Astrocyte of the cerebellum (primary cell): ENCODE measurements at regions not wholly inside any gene's neighbourhood (a gene's known extent, or its start where the extent isn't known, plus 50 kb on each side); places are given as distances from the start of the nearest gene placed in this dataset.
"Not testable (repeated sequence)": the region's sequence is repeated elsewhere in the genome, so short reads cannot be mapped to it uniquely, and the experiment has no call there.

ENCODE experiments used
- DNase-seq: peaks from one replicate; pipeline ENCODE4 v3.0.0-alpha.2; 2011; ENCODE audit warnings: low read depth
- H3K4me3 ChIP-seq: 2 replicates; pipeline ENCODE4 v1.5.1; 2011; ENCODE audit warnings: mild to moderate bottlenecking, low read depth, low read length, moderate library complexity
- in situ Hi-C: cut with HindIII; loops from 2 replicates; pipeline ENCODE4 v1.10.0; 2017; ENCODE audit warnings: low sequenced_read_pairs
- TF ChIP-seq, protein P1 (sequence below): IDR thresholded peaks from 2 replicates; pipeline ENCODE4 v1.5.1; 2012; ENCODE audit warnings: low read length, low read depth, moderate library complexity, mild to moderate bottlenecking; ENCODE audit errors: missing control alignments

DNA sequence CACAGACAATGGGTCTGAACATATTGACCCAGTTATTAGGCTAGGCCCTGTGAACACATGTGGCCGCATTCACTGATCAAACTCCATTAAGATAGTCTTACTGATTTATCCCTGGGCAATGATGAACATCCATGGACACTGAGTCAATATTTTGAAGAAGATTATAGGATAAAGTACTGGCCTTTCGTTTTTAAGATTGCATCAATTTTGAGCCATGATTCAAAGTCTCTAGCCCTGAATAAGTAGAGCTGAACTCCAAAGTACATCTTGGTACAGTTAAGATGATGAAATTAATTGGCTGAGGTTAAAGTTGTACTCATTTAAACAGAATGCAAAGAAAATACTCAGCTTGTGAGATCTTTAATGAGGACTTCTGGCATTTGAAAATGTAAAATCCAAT, 1581.9 kb downstream of the EFNB2 start:
- in situ Hi-C loops: no loop called here

DNA sequence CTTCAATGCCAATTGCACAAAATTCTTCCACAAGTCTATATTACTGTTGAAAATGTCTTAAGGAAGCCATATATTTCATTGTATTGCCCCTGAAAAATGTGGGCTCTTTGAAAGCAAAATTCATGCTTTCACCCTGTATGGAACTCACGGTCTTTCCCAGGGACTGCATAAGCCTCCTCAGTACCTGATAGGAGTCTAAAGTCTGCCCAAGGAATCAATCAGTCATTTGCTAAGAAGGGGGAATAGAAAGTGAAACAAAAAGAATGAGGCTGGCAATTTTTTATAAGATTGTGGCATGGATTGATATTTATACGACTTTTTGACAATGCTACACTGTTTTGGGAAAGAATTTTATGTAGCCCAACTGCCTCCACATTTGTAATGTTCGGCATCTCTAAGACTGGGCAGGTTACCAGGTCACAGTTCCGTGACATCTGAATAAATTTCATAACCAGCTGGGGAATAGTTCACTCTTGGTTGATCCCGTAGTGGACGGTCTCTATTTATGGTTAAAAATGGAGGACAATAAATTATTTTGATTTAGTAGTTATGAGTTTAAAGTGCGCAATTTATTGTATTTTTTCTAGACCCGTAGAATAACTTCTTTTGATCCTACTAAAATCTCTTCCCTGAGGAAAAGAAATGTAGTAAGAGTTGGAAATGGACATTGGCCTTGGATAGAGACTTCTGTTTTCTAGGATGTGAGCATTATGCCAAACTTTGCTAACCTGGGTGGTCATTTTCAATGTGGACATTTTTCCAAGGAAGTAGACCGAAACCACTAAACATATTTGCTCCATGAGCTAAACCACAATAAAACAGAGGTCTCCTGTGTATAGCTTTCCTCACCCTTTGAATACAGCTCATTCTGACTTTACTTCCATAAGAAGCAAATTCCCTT, 1585.4 kb downstream of the EFNB2 start:
- H3K4me3 ChIP-seq: no peak overlapping the region
- in situ Hi-C loops: no loop called here
- DNase-seq: peak; percentile 62
- TF ChIP-seq, protein P1, sequence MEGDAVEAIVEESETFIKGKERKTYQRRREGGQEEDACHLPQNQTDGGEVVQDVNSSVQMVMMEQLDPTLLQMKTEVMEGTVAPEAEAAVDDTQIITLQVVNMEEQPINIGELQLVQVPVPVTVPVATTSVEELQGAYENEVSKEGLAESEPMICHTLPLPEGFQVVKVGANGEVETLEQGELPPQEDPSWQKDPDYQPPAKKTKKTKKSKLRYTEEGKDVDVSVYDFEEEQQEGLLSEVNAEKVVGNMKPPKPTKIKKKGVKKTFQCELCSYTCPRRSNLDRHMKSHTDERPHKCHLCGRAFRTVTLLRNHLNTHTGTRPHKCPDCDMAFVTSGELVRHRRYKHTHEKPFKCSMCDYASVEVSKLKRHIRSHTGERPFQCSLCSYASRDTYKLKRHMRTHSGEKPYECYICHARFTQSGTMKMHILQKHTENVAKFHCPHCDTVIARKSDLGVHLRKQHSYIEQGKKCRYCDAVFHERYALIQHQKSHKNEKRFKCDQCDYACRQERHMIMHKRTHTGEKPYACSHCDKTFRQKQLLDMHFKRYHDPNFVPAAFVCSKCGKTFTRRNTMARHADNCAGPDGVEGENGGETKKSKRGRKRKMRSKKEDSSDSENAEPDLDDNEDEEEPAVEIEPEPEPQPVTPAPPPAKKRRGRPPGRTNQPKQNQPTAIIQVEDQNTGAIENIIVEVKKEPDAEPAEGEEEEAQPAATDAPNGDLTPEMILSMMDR: no peak

More for the DNA sequence above, 1581.9 kb downstream of the EFNB2 start:
- DNase-seq: no peak
- TF ChIP-seq, protein P1: no peak
- no peak overlapping the region for H3K4me3 ChIP-seq

DNA sequence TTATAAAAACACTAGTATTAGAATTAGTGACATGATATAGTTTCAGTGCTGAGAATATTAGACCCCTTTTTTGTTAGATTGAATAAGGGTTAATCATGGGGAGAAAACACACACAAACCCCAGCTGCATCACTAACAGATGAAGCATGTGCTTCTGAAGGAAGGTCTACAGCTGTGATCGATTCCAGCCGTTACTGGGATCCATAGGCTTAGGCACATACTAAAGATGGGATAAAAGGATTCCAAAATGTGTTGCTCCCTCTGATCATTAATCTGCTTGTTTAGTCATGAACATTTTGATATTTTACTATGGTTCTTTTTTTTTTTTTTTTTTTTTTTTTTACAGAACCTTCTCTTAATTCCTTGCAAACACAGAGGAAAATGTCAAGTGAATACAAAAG, 1591.3 kb downstream of the EFNB2 start:
- in situ Hi-C loops: no loop called here
- no peak overlapping the region for H3K4me3 ChIP-seq
- no peak for DNase-seq
- TF ChIP-seq, protein P1: no peak

DNA sequence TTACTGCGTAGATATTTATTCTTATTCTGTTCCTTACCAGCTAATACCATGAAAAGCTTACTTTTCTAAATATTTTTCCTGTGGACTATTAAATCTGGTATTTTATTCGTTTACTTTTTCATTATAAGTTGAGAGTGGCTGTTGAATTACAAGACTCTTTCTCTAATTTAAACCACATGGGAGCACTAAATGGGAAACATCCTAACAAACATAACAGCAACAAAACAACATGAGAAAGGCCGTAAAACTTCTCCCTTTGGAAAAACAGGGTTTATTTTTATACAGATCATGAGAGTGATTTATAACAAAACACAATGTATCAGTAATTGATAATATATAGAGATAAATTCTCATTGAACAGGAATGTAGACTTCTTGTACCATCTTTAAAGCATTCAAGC, 1592.1 kb downstream of the EFNB2 start:
- TF ChIP-seq, protein P1: no peak
- DNase-seq: no peak
- no peak overlapping the region for H3K4me3 ChIP-seq
- in situ Hi-C loops: no loop called here

DNA sequence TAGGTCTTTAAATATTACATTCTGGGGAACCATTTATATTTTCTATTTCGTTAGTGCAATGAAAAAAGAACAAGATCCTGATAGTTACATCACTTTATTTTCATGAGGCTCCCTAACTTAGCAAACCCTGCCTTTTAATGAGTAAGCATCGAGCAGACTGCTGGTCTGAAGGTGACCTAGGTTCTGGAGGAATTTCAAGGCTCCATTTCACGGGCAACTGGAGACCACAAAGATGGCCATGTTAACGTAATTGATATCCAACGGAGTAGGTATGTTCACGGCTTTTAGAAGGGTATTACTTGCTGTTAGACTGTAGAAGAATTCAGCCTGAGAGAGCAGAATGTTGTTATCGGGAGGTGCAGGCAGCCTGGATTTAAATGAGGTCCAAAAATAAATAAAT, 1597.6 kb downstream of the EFNB2 start:
- H3K4me3 ChIP-seq: no peak overlapping the region
- no peak for DNase-seq
- TF ChIP-seq, protein P1: no peak
- in situ Hi-C loops: no loop called here

DNA sequence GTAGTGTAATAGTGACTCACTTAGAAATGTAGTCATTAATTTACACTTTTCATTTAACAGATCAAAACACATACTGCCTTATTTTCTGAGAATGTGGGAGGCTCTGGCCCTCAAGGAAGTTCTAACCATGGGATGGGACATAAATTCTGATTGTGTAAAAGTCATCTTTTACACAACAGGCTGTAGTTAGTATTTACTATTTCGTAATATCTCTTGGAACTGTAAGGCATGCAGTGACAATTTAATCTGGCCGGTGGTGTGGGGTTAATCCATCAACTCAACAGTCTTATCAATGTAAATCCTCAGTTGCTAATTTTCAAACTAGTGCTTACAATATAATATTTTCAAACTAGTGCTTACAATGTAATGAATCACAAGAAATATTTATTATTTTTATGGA, 1599.2 kb downstream of the EFNB2 start:
- in situ Hi-C loops: no loop called here
- no peak for DNase-seq
- TF ChIP-seq, protein P1: no peak
- H3K4me3 ChIP-seq: no peak overlapping the region

DNA sequence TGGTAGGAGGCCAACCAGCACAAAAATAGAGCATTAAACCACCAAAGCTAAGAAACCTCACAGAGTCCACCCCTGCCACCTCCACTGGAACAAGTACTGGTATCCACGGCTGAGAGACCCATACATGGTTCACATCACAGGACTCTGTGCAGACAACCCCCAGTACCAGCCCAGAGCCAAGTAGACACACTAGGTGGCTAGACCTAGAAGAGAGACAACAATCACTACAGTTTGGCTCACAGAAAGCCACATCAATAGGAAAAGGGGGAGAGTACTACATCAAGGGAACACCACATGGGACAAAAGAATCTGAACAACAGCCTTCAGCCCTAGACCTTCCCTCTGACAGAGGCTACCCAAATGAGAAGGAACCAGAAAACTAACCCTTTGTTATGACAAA, 1614.9 kb downstream of the EFNB2 start:
- in situ Hi-C loops, DNase-seq, H3K4me3 ChIP-seq: not testable (repeated sequence)
